ENCODE measurements at regions not wholly inside any gene's neighbourhood (a gene's known extent, or its start where the extent isn't known, plus 50 kb on each side); places are given as distances from the start of the nearest gene placed in this dataset.

- Histone ChIP-seq H3K27me3 (ENCODE audit: control insufficient read depth, insufficient read depth) (no peaks in the 10 kb centered on the region), H3K27ac (ENCODE audit: low read length) (no peak overlapping the region), H3K9me3 (ENCODE audit: control insufficient read depth, low read length) (no peaks in the 10 kb centered on the region), H3K4me1 (ENCODE audit: control insufficient read depth, insufficient read depth, low read length) (no peaks in the 10 kb centered on the region), H3K4me3 (ENCODE audit: low read length) (no peak overlapping the region)
- ATAC-seq, result no peak
- no peak for DNase-seq
- 82% methylated on average over 4 of the region's 4 CpGs for WGBS
- intact Hi-C loops (cut with DNase I), result no loop called here
These were observed 207.5 kb upstream of the ZBED5 start for GRCh38 chr11:11065396-11065795.

GRCh38 chr11:11057472-11057854 is 199.6 kb upstream of the ZBED5 start:
- Histone ChIP-seq H3K4me1 (ENCODE audit: control insufficient read depth, insufficient read depth, low read length) (no peaks in the 10 kb centered on the region), H3K9me3 (ENCODE audit: control insufficient read depth, low read length) (peaks cover 6% of the 10 kb centered on the region), H3K4me3 (ENCODE audit: low read length) (no peak overlapping the region), H3K27me3 (ENCODE audit: control insufficient read depth, insufficient read depth) (no peaks in the 10 kb centered on the region), H3K27ac (ENCODE audit: low read length) (no peak overlapping the region)
- intact Hi-C loops (cut with DNase I), result no loop called here
- 80% methylated on average over 2 of the region's 2 CpGs for WGBS
- ATAC-seq (no peak), DNase-seq (no peak)

- no peaks in the 10 kb centered on the region for H3K27me3 ChIP-seq (ENCODE audit: control insufficient read depth, insufficient read depth)
- H3K4me1 ChIP-seq (ENCODE audit: control insufficient read depth, insufficient read depth, low read length), result no peaks in the 10 kb centered on the region
- ATAC-seq (no peak), DNase-seq (no peak)
- intact Hi-C loops (cut with DNase I), result no loop called here
- WGBS, result 91% methylated on average over 2 of the region's 2 CpGs
- H3K9me3 ChIP-seq (ENCODE audit: control insufficient read depth, low read length), result peaks cover 6% of the 10 kb centered on the region
- H3K27ac ChIP-seq (ENCODE audit: low read length), result no peak overlapping the region
- H3K4me3 ChIP-seq (ENCODE audit: low read length), result no peak overlapping the region
These were observed 199.1 kb upstream of the ZBED5 start for GRCh38 chr11:11056749-11057471.

GRCh38 chr11:11056316-11056715 is 198.5 kb upstream of the ZBED5 start:
- ATAC-seq, result no peak
- Histone ChIP-seq H3K27me3 (ENCODE audit: control insufficient read depth, insufficient read depth) (no peaks in the 10 kb centered on the region), H3K9me3 (ENCODE audit: control insufficient read depth, low read length) (peaks cover 6% of the 10 kb centered on the region), H3K27ac (ENCODE audit: low read length) (no peak overlapping the region), H3K4me3 (ENCODE audit: low read length) (no peak overlapping the region), H3K4me1 (ENCODE audit: control insufficient read depth, insufficient read depth, low read length) (no peaks in the 10 kb centered on the region)
- DNase-seq, result no peak
- 74% methylated on average over 1 of the region's 1 CpG for WGBS
- intact Hi-C loops (cut with DNase I), result no loop called here

DNA sequence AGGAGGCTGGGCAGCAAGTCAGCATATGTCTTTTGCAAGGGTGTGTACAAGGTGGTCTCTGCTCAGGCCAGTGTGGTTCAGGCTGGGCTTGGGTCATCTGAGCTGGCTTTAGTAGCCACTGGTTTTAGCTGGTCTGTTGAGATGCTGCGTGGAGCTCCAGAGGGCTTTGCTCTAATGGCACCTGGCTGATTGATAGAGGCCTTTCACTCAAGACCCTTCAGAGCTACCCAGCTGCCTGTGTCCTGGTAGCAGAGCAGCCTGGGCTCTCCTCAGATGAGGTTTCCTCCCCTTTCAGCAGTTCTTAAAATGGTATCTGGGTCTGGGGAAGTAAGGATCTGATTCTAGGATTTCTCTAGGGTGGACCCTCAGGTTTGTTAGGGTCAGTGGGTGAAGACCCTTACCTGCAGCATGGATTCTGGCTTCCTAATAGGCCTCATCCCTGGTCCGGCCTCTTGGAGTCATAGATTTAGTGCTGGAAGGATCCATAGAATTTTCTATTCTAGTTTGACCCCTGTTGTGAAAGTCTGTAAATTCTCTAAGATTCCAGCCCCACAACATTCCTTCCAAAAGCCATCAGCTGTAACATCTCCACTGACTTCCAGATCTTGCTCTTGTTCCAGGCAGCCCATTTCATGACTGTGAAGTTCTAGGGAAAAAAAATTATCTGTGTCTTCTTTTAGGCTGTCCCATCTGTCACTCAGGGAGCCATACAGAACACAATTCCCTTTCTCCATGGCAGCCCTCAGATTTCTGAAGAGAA is 190.2 kb upstream of the ZBED5 start:
- ATAC-seq (no peak), DNase-seq (no peak)
- WGBS, result 64% methylated on average over 2 of the region's 2 CpGs
- no peak overlapping the region for H3K4me3 ChIP-seq (ENCODE audit: low read length)
- H3K4me1 ChIP-seq (ENCODE audit: control insufficient read depth, insufficient read depth, low read length), result no peaks in the 10 kb centered on the region
- H3K27me3 ChIP-seq (ENCODE audit: control insufficient read depth, insufficient read depth), result no peaks in the 10 kb centered on the region
- intact Hi-C loops (cut with DNase I), result loop anchor here in 1 of 4 donors (5.0 to 10.0 kb wide), 2 partner anchors 107 to 734 kb away; no protein-coding TSS in a partner anchor
- H3K27ac ChIP-seq (ENCODE audit: low read length), result no peak overlapping the region
- no peaks in the 10 kb centered on the region for H3K9me3 ChIP-seq (ENCODE audit: control insufficient read depth, low read length)

DNA sequence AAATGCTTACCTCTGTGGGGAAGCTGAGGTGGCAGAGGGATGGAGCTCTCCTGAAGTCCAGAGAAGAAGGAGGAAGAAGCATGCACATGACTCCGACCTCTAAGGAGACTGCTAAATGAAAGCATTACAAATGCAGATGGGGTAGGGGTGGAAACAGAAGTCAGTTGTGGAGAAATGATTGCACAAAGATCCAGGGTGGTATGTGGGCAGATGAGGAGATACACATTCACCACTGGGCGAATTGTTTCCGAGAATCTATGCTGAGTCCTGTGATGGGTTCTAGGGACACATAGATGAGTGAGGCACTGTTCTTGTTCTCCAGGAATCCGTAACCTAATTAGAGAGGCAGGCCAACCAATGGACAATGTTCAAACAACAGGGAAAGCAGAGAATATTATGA is 188.9 kb upstream of the ZBED5 start:
- no peak overlapping the region for H3K27ac ChIP-seq (ENCODE audit: low read length)
- no peaks in the 10 kb centered on the region for H3K27me3 ChIP-seq (ENCODE audit: control insufficient read depth, insufficient read depth)
- no peak overlapping the region for H3K4me3 ChIP-seq (ENCODE audit: low read length)
- 96% methylated on average over 4 of the region's 4 CpGs for WGBS
- DNase-seq, result no peak
- intact Hi-C loops (cut with DNase I), result loop anchor here in 1 of 4 donors (5.0 to 10.0 kb wide), 2 partner anchors 108 to 736 kb away; no protein-coding TSS in a partner anchor
- H3K4me1 ChIP-seq (ENCODE audit: control insufficient read depth, insufficient read depth, low read length), result no peaks in the 10 kb centered on the region
- ATAC-seq, result no peak
- no peaks in the 10 kb centered on the region for H3K9me3 ChIP-seq (ENCODE audit: control insufficient read depth, low read length)

- H3K9me3 ChIP-seq (ENCODE audit: control insufficient read depth, low read length), result no peaks in the 10 kb centered on the region
- DNase-seq (no peak), ATAC-seq (no peak)
- H3K4me1 ChIP-seq (ENCODE audit: control insufficient read depth, insufficient read depth, low read length), result no peaks in the 10 kb centered on the region
- WGBS, result 86% methylated on average over 6 of the region's 6 CpGs
- H3K27ac ChIP-seq (ENCODE audit: low read length), result no peak overlapping the region
- intact Hi-C loops (cut with DNase I), result loop anchor here in 1 of 4 donors (5.0 to 10.0 kb wide), 2 partner anchors 109 to 737 kb away; no protein-coding TSS in a partner anchor
- no peaks in the 10 kb centered on the region for H3K27me3 ChIP-seq (ENCODE audit: control insufficient read depth, insufficient read depth)
- H3K4me3 ChIP-seq (ENCODE audit: low read length), result no peak overlapping the region
These were observed 187.5 kb upstream of the ZBED5 start for GRCh38 chr11:11045156-11045930.

DNA sequence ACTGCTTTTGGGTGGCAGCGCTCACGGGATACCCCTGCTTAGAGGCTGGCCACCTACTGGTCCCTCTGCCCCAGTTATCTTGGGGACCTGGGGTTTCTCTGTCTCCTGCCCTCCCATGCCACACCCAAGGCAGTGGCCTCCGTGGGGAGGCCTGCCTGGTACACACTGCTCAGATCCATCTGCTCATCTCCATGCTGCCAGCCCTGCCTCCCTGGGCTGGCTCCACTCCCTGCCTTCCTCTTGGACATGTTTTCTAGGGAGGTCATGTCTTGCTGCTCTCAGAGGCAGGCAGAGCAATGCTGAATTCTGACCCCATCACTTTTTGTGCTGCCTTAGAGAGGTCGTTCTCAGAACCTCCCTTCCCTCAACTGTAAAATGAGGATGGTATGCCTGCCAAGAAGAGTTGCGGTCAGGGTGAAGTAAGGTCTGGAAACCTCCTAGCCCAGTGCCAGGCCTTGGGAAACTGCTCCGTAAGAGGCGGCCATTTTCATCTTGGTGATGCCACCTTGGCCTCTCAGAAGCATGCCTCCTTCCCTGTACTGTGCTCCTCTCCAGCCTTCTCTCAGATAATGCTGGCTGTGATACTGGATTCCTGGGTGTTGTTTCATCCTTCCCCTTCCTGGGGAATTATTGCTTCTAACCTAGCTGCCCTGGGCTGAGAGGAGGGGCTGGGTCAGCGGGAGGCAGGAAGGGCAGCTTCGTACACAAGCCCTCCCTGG is 186.4 kb upstream of the ZBED5 start:
- no peaks in the 10 kb centered on the region for H3K9me3 ChIP-seq (ENCODE audit: control insufficient read depth, low read length)
- peak in 1 of 2 donors; percentile 23 for ATAC-seq
- WGBS, result 84% methylated on average over 9 of the region's 9 CpGs
- no peak overlapping the region for H3K4me3 ChIP-seq (ENCODE audit: low read length)
- DNase-seq, result no peak
- no peaks in the 10 kb centered on the region for H3K4me1 ChIP-seq (ENCODE audit: control insufficient read depth, insufficient read depth, low read length)
- intact Hi-C loops (cut with DNase I), result loop anchor here in 1 of 4 donors (10.0 kb wide), 1 partner anchor 111 kb away; no protein-coding TSS in a partner anchor
- H3K27me3 ChIP-seq (ENCODE audit: control insufficient read depth, insufficient read depth), result no peaks in the 10 kb centered on the region
- no peak overlapping the region for H3K27ac ChIP-seq (ENCODE audit: low read length)

DNA sequence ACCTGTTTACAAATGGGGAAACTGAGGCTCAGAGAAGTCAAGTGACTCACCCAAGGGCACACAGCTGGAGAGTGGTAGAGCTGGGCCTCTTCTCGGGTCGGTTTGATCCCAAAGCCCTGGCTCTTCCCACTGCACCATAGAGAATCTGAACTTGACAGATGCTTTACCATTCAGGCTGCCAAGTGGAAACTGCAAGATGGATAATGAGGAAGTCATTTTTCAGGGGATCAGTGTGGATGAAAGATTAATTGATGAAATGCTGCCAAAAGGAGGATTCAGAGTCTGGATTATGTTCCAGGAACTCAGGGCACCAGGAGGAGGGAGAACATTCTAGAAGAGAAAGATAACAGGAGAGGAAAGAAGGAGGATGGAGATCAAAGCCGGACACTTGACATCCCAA is 185.9 kb upstream of the ZBED5 start:
- DNase-seq, result no peak
- ATAC-seq, result no peak

DNA sequence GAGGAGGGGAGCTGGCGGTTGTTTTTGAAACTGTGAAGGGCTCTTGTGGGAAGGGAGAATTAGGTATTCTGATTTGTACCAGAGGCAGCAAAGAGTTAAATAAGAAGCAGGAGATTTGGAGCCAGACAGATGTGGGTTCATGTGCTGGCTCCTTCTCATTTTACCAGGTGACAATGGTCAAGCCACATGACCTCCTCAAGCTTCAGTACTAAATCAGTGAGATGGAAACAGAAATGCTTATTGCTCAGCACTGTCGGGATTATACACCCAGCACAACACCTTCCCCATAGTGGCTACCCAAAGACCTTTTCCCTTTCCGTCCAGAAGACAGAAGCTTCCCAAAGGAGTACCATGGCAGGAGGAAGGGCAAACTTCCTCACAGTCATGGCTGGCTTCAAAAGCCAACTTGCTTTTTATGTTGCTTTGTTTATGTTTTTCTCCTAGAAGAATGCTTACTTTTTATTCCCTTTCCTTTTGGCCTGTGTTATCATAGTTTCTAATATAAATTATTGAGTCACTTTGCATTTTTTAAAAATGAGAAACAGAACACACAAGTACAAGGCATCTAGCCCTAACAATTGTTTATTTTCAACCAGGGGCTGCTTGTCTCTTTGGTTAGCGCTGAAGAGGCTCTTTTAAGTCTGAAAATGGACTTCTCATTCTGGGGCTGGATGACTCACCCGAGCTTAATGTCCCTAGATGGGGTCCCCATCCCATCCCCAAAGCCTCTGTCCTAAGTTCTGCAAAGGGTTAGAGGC is 181.5 kb upstream of the ZBED5 start:
- intact Hi-C loops (cut with DNase I), result loop anchor here in 3 of 4 donors (5.0 to 10.0 kb wide), 2 partner anchors 225 to 228 kb away; no protein-coding TSS in a partner anchor
- no peaks in the 10 kb centered on the region for H3K27me3 ChIP-seq (ENCODE audit: control insufficient read depth, insufficient read depth)
- DNase-seq, result no peak
- no peaks in the 10 kb centered on the region for H3K4me1 ChIP-seq (ENCODE audit: control insufficient read depth, insufficient read depth, low read length)
- no peak overlapping the region for H3K27ac ChIP-seq (ENCODE audit: low read length)
- no peak for ATAC-seq
- no peak overlapping the region for H3K4me3 ChIP-seq (ENCODE audit: low read length)
- H3K9me3 ChIP-seq (ENCODE audit: control insufficient read depth, low read length), result no peaks in the 10 kb centered on the region
- 83% methylated on average over 5 of the region's 5 CpGs for WGBS

More for the DNA sequence above, 185.9 kb upstream of the ZBED5 start:
- Histone ChIP-seq H3K4me3 (ENCODE audit: low read length) (no peak overlapping the region), H3K27me3 (ENCODE audit: control insufficient read depth, insufficient read depth) (no peaks in the 10 kb centered on the region), H3K4me1 (ENCODE audit: control insufficient read depth, insufficient read depth, low read length) (no peaks in the 10 kb centered on the region), H3K9me3 (ENCODE audit: control insufficient read depth, low read length) (no peaks in the 10 kb centered on the region), H3K27ac (ENCODE audit: low read length) (no peak overlapping the region)
- intact Hi-C loops (cut with DNase I), result loop anchor here in 1 of 4 donors (10.0 kb wide), 1 partner anchor 111 kb away; no protein-coding TSS in a partner anchor
- 75% methylated on average over 3 of the region's 3 CpGs for WGBS
